T-helper 2 cell treated with Interferon-gamma antibody and Interleukin-4, amounts not matched to agents 5 μg/mL and 100 μg/mL, for 36 hours (primary cell): ENCODE measurements at regions not wholly inside any gene's neighbourhood (a gene's known extent, or its start where the extent isn't known, plus 50 kb on each side); places are given as distances from the start of the nearest gene placed in this dataset.

ENCODE experiments used
- DNase-seq: peaks from one replicate; pipeline ENCODE4 v3.0.0; 2021; ENCODE audit warnings: low spot score
- H3K27ac Mint-ChIP-seq: one replicate; pipeline ENCODE4 v1.8.0; 2021; ENCODE audit warnings: mild to moderate bottlenecking, mixed read lengths
- H3K27me3 Mint-ChIP-seq: one replicate; pipeline ENCODE4 v1.8.0; 2021; ENCODE audit warnings: low read depth, mixed read lengths
- H3K36me3 Mint-ChIP-seq: one replicate; pipeline ENCODE4 v1.8.0; 2021; ENCODE audit warnings: low read depth, mixed read lengths
- H3K4me1 Mint-ChIP-seq: one replicate; pipeline ENCODE4 v1.8.0; 2021; ENCODE audit warnings: low read depth, mixed read lengths
- H3K4me3 Mint-ChIP-seq: one replicate; pipeline ENCODE4 v1.8.0; 2022; ENCODE audit warnings: mild to moderate bottlenecking, moderate library complexity, mixed read lengths
- H3K9me3 Mint-ChIP-seq: one replicate; pipeline ENCODE4 v1.8.0; 2021; ENCODE audit warnings: mixed read lengths

DNA sequence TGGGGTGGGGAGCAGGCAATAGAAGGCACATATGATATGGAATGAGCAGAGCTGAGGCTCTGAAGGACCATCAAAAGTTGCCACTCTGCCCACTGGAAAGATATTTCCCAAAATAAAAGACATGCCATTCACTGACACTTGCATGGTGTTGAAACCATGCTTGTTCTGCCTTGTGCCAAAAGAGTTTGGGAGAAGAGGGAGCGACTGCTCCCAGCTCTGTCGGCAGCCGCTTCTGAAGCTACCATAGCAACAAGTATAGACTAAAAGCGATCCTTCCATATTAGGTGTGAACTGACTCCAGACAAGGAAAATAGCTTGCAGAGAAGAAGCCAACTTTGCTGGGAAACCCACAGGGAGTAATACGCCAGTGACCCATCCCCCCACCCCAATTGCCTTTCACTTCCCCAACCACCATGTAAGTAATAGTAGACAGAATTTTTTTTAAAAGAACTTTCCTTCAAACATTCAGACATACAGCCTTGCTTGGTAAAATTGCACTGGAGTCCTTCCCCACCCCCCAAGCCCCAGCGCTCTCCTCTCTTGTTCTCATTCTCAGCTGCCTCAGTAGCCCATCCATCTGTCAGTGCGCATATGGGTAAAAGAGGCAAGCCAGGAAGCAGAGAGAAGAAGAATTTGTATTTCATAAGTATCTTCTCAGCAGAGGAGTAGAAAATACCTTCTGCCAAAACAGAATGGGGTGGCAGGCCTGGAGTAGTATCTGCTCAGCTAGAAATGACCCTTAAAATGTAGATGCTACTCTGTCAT, 263.7 kb downstream of the OMA1 start:
- Mint-ChIP-seq H3K9me3 (no peaks in the 10 kb centered on the region), H3K36me3 (no peaks in the 10 kb centered on the region), H3K27ac (no peak overlapping the region), H3K27me3 (no peaks in the 10 kb centered on the region), H3K4me1 (no peaks in the 10 kb centered on the region), H3K4me3 (no peak overlapping the region)
- no peak for DNase-seq

DNA sequence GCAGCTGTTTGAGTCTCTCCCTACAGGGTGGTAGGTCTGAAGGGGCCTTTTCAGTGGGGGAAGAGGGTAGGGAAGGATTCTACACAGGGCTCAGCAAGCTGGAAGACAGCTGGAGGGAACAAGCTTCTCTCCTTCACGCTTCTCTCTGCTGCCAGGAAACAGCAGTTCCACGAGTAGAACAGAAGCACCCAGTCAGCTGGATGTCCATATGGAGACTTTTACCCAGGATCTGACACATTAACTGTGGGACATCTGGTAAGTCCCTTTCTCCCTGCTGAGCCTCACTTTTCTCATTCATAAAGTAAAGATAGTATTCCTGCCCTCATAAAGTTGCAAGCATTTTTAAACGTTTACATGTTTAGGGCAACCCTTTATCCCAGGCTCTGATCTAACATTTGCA, 280.3 kb downstream of the OMA1 start:
- Mint-ChIP-seq H3K27me3 (no peaks in the 10 kb centered on the region), H3K36me3 (no peaks in the 10 kb centered on the region), H3K9me3 (no peaks in the 10 kb centered on the region), H3K4me1 (no peaks in the 10 kb centered on the region), H3K27ac (no peak overlapping the region), H3K4me3 (no peak overlapping the region)
- DNase-seq: no peak

DNA sequence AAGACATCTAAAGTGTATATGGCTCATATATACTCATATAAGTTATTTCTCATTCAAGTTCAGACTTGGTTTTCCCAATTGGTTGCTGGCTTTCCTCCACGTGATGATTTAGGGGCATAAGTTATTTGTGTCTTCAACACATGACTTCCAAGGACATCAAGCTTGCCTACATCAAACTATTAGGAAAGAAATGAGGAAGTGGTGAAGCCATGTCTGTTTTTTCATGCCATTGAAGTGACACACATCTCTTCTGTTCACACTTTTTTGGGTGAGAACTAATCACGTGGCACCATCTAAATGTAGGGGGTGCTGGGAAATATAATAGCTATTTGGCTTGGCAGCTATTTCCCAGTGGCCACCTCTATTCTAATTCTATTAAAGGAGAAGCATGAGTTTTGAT, 282.1 kb downstream of the OMA1 start:
- Mint-ChIP-seq H3K27me3 (no peaks in the 10 kb centered on the region), H3K4me1 (no peaks in the 10 kb centered on the region), H3K4me3 (no peak overlapping the region), H3K36me3 (no peaks in the 10 kb centered on the region), H3K9me3 (no peaks in the 10 kb centered on the region), H3K27ac (no peak overlapping the region)
- DNase-seq: no peak

DNA sequence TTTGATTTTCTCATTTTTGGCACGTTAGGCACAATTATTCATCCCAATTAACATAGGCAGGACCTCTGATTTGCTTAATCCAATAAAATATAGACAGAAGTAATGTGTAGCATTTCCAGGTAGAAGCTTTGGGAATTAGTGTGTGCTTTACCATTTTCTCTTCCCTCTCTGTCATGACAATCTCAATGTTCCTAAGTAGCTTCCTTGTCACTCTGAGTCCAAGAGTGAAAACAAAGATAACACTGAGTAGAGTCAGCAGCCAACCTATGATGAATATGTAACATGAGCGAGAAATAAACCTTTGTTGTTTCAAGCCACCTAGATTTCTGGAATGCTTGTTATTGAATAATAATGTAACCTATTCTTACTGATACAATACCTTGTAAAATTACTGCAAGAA, 283.8 kb downstream of the OMA1 start:
- Mint-ChIP-seq H3K9me3 (no peaks in the 10 kb centered on the region), H3K27me3 (no peaks in the 10 kb centered on the region), H3K4me1 (no peaks in the 10 kb centered on the region), H3K4me3 (no peak overlapping the region), H3K27ac (no peak overlapping the region), H3K36me3 (no peaks in the 10 kb centered on the region)
- no peak for DNase-seq

DNA sequence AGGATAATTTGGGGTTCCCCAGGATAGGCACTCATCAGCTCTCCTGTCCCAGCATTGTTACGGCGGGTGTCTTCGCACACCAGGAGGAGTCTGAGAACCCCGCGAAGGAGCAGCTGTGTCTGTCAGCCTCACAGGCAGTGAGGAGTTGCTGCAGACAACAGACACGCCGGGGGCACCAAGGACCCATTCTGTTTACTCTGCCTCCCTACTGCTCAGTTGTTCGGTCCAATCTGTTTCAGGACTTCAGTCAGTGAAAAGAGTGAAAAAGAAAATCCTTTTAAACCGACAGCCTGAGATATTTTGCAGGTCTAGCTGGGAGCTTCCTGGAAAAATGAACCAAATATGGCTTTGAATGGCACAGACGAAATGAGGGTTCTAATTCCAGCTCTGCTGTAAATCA, 288.4 kb downstream of the OMA1 start:
- H3K36me3 Mint-ChIP-seq: no peaks in the 10 kb centered on the region
- no peak overlapping the region for H3K27ac Mint-ChIP-seq
- no peak overlapping the region for H3K4me3 Mint-ChIP-seq
- no peaks in the 10 kb centered on the region for H3K27me3 Mint-ChIP-seq
- H3K9me3 Mint-ChIP-seq: no peaks in the 10 kb centered on the region
- H3K4me1 Mint-ChIP-seq: no peaks in the 10 kb centered on the region
- DNase-seq: no peak

DNA sequence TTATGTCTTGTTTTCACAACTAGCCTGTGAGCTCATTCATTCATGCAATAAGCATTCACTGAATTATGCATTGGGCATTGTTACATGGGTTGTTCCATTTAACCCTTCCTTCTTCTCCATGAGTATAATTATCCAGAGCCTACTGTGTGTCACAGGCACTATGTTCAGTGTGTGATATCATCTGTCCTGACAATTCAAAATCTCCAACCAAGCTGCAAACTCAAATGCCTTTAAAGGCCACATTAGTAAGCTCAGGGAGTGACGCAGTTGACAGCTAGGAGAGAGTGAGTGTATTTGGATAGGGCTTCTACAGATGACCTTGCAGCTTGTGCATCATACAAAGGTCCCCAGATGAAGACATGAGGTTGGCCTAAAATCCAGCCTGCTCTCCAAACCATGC, 289.5 kb downstream of the OMA1 start:
- no peak overlapping the region for H3K4me3 Mint-ChIP-seq
- no peaks in the 10 kb centered on the region for H3K9me3 Mint-ChIP-seq
- DNase-seq: no peak
- no peaks in the 10 kb centered on the region for H3K36me3 Mint-ChIP-seq
- H3K27me3 Mint-ChIP-seq: peaks cover 2% of the 10 kb centered on the region
- H3K4me1 Mint-ChIP-seq: no peaks in the 10 kb centered on the region
- H3K27ac Mint-ChIP-seq: no peak overlapping the region

DNA sequence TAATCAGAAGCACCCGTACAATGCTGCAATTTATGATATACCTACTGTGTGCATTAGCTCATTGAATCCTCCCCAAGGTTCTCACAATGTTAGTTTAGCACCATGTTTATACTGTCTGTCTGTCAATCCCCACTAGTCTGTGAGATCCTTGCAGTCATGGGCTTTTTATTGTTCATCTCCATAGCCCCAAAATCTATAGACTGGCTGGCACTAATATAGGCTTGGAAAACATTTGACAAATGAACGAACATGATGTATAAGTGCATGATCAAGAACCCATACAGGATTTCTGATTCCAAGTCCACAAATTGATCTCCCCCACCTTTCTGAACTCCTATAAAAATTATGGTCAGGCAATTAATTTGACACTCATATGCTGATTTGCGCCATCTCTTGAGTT, 290.0 kb downstream of the OMA1 start:
- no peak overlapping the region for H3K4me3 Mint-ChIP-seq
- no peak for DNase-seq
- H3K9me3 Mint-ChIP-seq: no peaks in the 10 kb centered on the region
- peaks cover 4% of the 10 kb centered on the region for H3K27me3 Mint-ChIP-seq
- no peaks in the 10 kb centered on the region for H3K36me3 Mint-ChIP-seq
- no peaks in the 10 kb centered on the region for H3K4me1 Mint-ChIP-seq
- H3K27ac Mint-ChIP-seq: no peak overlapping the region

DNA sequence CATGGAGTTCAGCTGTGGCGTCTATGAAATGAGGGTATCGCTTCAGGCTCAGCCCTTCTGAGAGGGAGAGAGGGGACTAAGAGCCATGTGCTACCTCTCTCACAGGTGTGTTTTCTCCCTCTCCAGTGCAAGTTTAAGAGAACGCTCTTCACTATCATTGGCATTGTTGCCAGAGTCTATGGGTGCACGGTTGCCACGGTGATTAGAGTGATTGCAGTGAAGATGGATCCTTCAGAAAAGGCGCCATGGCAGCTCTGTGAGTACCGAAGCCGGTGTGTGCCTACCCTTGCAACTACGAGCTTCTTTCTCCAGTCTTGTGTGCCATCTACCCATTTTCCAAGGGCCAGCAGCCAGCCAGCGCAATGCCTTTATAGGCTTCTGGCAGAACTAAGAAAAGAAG, 290.5 kb downstream of the OMA1 start:
- peaks cover 9% of the 10 kb centered on the region for H3K27me3 Mint-ChIP-seq
- no peaks in the 10 kb centered on the region for H3K36me3 Mint-ChIP-seq
- H3K9me3 Mint-ChIP-seq: no peaks in the 10 kb centered on the region
- no peak for DNase-seq
- H3K4me3 Mint-ChIP-seq: no peak overlapping the region
- no peak overlapping the region for H3K27ac Mint-ChIP-seq
- H3K4me1 Mint-ChIP-seq: no peaks in the 10 kb centered on the region

DNA sequence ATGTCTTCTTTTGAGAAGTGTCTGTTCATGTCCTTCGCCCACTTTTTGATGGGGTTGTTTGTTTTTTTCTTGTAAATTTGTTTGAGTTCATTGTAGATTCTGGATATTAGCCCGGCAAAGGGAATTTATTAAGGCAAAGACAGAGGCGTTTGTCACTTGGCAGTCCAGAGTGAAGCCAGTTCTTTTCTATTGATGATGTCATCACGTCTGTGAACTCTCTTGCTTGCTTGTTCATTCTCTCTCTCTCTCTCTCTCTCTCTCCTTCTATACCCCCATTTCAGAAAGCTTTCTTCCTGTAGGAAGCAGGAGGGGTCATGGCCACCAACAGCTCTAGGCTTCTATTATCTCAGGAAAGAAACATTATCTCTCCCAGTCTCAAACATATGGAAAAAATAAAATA, 291.3 kb downstream of the OMA1 start:
- H3K27me3 Mint-ChIP-seq: peaks cover 17% of the 10 kb centered on the region
- H3K27ac Mint-ChIP-seq: no peak overlapping the region
- no peak overlapping the region for H3K4me3 Mint-ChIP-seq
- no peak for DNase-seq
- H3K9me3 Mint-ChIP-seq: no peaks in the 10 kb centered on the region
- no peaks in the 10 kb centered on the region for H3K4me1 Mint-ChIP-seq
- H3K36me3 Mint-ChIP-seq: no peaks in the 10 kb centered on the region

DNA sequence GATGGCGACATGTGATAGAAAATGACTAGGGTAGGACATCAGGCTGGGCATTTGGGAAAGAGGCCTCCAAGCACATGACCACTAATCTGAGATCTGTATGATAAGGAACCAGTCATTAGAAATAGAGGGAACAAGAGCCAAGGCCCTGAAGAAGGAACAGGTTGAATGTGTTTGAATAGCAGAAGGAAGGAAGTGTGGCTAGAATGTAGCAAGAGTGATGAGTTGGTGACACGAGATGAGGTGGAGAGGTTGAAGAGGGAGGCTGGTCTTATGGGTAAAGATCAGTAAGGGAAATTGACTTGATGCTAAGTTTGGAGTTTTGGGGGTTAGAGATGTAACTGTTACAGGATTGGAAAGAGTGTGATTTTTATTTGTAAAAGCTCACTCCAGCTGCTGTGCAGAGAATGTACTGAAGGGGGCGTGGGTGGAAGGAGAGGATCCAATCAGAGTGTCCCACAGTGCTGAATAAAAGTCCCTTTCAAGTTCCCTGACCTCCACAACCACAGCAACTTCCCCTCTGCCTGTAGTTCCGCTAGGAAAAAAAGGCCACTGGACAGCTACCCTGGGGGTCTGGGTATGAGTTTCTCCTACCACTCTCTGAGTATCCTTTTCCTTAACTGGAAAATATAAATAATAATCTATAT, 295.0 kb downstream of the OMA1 start:
- peaks cover 45% of the 10 kb centered on the region for H3K27me3 Mint-ChIP-seq
- H3K27ac Mint-ChIP-seq: no peak overlapping the region
- no peaks in the 10 kb centered on the region for H3K4me1 Mint-ChIP-seq
- H3K4me3 Mint-ChIP-seq: no peak overlapping the region
- H3K36me3 Mint-ChIP-seq: no peaks in the 10 kb centered on the region
- no peaks in the 10 kb centered on the region for H3K9me3 Mint-ChIP-seq
- DNase-seq: no peak

DNA sequence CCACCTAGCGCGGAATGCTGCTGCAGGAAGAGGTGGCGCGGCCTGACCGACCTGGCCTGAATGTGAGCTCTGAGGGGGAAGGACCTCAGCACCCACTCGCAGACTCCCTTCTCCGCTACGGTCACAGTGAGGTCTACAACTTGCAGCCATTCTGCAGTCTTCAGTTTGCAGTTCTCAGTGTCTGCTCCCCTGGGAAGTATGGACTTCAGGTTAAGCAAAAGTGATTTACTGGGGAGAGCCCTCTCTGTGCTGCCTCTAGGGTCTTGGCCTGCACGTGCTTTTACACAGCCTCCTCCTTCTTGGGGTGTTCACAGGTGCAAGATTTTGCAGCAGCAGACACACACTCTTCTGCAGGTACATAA, 296.0 kb downstream of the OMA1 start:
- H3K4me1 Mint-ChIP-seq: no peaks in the 10 kb centered on the region
- DNase-seq: no peak
- H3K4me3 Mint-ChIP-seq: no peak overlapping the region
- no peak overlapping the region for H3K27ac Mint-ChIP-seq
- H3K27me3 Mint-ChIP-seq: peaks cover 48% of the 10 kb centered on the region
- H3K9me3 Mint-ChIP-seq: no peaks in the 10 kb centered on the region
- H3K36me3 Mint-ChIP-seq: no peaks in the 10 kb centered on the region

DNA sequence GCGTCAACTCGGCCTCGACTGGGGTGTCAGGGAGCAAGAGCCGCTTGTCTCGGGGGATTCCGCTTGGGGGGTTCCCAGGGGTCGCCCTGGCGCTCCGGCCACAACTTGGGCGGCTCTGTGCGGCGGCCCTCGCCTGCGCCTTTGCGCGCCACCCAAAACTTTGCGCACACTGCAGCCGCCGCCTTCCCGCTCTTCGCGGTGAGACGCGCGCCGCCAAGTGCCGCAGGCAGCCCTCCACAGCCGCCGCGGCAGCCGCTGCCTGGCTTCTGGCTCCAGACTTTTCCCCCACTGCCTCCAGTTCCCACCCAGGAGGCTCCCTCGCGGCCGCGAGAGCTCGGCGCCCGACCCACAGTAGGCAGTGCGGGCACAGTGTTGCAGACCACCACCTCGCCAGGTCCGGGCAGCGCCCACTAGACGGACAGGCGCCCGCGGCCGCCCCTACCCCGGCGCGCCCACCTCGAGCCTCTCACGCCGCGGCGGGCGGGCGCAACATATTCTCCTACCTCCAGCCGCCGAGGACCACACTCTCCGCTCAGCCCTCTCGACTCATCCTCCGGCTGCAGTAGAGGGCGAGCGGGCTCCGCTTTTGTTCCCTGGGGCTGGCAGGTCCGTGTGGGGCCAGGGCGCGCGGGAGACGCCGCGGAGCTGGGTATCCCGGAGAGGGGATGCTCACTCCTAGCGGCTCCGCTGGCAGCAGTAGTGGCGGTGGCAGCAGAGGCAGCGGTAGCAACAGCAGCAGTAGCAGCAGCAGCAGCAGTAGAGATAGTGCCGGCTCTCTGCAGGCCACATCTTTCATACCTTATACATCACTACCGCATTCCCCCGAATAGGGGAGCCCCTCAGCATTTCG, 296.6 kb downstream of the OMA1 start:
- Mint-ChIP-seq H3K36me3 (no peaks in the 10 kb centered on the region), H3K27me3 (peaks cover 48% of the 10 kb centered on the region), H3K9me3 (no peaks in the 10 kb centered on the region), H3K4me1 (no peaks in the 10 kb centered on the region), H3K27ac (no peak overlapping the region), H3K4me3 (peak overlapping the region; percentile 46)
- no peak for DNase-seq

DNA sequence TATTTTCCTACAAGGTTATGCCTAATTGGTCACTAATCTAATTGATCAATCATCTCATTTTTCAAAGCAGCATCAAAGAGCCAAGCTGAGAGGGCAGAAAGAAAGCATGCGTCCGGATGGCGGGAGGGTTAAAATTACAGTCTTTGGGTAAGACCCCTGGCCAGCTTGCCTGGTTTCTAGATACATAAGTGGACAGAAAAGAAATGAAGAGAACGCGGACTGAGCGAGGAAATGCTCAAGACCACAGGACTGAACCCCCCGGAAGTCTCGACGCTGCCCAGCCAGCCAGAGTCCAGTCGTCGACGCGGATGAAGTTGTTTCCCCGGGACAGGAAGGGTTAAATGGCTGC, 297.2 kb downstream of the OMA1 start:
- Mint-ChIP-seq H3K36me3 (no peaks in the 10 kb centered on the region), H3K4me1 (no peaks in the 10 kb centered on the region), H3K27me3 (peaks cover 48% of the 10 kb centered on the region), H3K9me3 (no peaks in the 10 kb centered on the region), H3K4me3 (no peak overlapping the region), H3K27ac (no peak overlapping the region)
- no peak for DNase-seq

DNA sequence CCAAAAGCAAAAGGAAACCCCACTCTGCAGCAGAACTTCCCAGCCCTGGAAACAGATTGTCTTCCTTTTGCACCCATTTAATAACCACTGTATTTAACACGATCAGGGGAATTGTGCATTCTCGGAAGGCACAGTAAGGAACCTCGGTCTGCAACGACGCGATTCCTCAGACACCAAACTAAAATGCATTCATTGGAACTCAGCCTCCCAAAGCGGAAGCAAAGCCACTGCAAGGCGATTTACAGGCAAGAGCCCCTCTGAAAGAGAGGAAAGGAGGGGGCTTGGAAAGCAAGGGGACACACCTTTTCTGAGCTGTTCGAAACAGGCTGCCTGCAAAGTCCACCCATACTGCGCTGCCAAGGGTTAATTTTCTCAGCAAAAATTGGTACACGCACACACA, 297.7 kb downstream of the OMA1 start:
- DNase-seq: no peak
- H3K27ac Mint-ChIP-seq: no peak overlapping the region
- no peaks in the 10 kb centered on the region for H3K4me1 Mint-ChIP-seq
- H3K9me3 Mint-ChIP-seq: no peaks in the 10 kb centered on the region
- H3K4me3 Mint-ChIP-seq: no peak overlapping the region
- H3K27me3 Mint-ChIP-seq: peaks cover 49% of the 10 kb centered on the region
- H3K36me3 Mint-ChIP-seq: no peaks in the 10 kb centered on the region
